Activated CD8-positive, alpha-beta memory T cell treated with anti-CD3 and anti-CD28 coated beads, Interleukin-2, amount 50 U/mL, for 48 hours (primary cell): ENCODE measurements at regions not wholly inside any gene's neighbourhood (a gene's known extent, or its start where the extent isn't known, plus 50 kb on each side); places are given as distances from the start of the nearest gene placed in this dataset.
"Not testable (repeated sequence)": the region's sequence is repeated elsewhere in the genome, so short reads cannot be mapped to it uniquely, and the experiment has no call there.

Source experiments
- DNase-seq: peaks from one replicate; pipeline ENCODE4 v3.0.0-alpha.2; 2020

DNA sequence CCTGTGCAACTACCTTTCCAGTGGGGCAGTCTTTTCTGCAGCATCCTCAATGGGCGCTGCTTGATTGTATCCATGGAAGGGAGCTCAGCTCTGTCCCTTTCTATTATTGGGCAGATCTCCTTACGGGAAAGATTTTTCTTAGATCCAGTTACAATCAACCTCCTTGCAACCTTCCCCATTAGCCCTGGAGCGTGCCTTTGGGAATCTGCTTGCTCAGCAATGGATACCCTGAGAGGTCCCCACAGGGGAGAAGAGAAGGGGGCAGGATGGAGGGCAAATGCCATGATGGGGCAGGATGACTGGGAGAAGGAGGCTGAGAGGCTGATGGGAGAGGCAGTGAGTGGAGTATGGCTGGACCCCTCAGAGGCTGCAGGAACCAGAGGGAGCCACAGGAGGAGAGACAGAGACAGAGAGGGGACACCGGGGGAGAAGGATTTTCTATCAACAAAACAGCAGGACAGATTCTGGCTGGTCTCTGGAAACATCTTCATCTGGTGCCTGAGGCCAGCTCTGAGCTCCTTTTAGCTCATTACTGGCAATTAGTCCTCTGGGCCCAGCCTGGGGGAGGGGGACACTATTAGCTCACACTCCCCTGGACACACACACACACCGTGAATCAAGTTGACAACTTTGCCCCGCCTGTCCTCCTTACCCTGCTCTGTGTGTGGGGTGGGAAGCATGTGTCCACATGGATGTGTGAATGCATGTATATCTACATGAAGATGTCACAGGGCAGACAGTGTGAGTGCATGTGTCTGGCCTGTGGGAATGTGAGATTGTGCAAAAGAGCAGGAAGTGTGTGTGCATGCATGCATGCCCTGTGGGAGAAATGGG is 80.8 kb upstream of the PAX2 start:
- no peak for DNase-seq

DNA sequence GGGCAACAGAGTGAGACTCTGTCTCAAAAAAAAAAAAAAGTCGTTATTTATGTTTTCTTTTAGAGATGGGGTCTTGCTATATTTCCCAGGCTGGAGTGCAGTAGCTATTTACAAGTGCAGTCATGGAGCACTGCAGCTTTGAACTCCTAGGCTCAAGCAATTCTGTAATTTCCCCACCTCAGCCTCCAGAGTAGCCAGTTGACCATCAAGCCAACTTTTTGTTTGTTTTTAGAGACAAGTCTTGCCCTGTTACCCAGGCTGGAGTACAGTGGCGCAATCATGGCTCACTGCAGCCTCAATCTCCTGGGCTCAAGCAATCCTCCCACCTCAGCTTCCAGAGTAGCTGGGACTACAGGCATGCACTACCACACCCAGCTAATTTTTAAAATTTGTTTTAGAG is 78.7 kb upstream of the PAX2 start:
- DNase-seq, result not testable (repeated sequence)

DNA sequence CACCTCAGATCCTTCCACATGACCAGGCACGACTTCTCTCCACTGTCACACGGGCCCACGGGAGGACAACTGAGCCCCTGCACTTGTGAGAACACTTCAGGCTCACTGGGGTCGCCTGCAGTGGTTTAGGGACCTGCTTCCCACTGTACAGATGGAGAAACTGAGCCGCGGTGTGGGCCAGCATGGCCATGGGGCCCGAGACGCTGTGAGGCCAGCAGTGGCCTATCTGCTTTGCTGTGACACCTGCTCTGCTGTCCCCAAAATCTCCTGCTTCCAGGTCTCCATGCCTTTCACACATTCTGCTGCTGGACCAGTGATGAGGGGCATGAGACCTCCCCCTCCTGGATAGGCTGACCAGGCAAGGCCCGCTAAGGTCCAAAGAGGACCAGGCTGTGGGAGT is 75.8 kb upstream of the PAX2 start:
- DNase-seq, result no peak

DNA sequence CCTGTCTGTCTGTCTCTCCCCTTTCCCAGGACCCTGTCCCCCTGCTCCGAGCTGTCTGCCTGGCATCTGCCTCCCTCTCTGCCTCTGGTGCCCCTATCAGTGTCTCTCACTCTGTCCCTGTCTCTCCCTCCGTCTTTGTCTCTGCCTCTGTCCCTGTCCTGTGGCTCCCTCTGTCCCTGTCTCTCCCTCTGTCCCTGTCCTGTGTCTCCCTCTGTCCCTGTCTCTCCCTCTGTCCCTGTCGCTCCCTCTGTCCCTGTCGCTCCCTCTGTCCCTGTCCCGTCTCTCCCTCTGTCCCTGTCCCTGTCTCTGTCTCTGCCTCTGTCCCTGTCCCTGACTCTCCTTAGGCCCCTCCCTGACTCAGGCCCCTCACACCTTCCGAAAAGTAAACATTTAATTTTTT is 75.0 kb upstream of the PAX2 start:
- no peak for DNase-seq

DNA sequence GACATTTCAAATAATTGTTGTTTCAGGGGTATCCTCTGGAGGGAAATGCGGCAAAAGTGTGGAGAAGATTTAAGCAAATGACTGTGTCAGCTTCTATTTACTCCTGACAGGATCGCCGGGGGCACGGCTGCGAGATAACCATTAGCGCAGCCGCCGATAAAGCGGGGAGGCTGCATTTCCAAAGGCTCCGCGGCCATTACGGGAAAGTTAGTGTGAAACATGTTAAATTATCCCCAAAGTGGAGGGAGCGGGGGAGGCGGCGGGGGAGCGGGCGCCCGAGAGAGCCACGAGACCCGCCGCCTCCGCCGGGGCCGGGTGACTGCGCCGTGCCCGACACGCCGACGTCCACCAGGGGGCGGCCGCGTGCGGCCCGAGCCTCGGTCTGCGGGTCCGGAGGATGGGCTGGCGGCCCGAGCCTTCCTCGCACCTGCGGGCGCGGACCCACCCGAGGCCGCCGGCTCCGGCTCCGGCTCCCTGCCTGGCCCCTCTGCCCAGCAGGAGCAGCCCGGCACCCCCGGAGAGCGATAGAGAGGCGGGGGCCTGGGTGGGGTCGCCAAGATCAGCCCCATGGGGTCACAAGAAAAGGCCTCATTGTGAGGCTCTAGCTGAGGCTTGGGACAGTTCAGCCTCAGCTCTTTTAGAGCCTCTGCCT is 74.4 kb upstream of the PAX2 start:
- peak; percentile 93 for DNase-seq

DNA sequence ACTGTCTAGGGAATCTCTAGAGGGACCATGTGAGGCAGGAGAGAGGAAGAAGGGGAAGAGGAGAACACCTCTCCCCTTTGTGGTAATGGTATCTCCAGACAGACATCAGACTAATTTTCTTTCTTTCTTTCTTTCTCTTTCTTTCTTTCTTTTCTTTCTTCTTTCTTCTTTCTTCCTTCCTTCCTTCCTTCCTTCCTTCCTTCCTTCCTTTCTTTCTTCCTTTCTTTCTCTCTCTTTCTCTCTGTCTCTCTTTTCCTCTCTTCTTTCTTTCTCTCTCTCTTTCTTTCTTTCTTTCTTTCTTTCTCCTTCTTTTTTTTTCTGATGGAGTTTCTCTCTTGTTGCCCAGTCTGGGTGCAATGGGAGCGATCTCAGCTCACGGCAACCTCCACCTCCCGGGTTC is 73.2 kb upstream of the PAX2 start:
- no peak for DNase-seq

DNA sequence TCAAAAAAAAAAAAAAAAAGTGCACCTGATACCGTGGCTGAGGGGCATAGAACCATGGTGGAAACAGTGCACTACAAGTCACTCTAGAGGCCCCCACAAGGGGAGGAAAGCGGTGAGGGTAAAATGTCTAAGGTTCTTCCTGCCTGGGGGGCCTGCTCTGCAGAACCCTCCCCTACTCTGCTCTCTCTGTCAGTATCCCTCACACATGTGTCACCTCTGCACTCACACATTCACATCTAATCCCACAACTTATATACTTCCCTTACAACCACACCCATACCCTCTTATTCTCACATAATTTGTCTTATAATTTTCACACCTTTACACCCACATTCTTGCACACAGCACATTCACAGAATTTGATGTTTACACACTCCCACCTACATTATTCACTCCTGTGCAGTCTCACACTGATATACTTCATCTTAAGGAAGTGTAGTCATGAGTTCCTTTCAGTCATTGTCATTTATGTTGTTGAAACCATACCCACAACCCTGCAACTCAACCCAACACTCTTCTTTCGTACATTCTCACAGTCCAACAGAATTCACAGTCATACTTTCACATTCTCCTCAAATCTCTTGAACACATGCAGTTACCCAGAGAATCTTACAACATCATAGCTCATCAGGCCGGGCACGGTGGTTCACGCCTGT is 68.0 kb upstream of the PAX2 start:
- no peak for DNase-seq

DNA sequence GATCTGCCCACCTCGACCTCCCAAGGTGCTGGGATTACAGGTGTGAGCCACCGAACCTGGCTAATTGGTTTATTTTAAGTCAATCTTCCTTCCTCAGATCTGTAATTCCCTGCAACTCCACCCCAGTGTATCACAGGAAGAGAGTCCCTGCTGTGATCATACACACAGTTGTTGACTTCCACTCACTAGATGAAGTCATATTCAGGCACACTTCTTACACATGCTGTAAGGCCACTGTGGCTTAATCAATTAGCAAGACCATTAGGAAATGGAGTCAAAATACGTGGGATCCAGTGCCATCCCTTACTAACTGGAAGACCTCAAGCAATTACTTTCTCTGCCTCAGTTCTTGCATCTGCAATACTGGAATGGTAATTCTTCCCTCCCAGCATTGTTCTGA is 66.1 kb upstream of the PAX2 start:
- no peak for DNase-seq

DNA sequence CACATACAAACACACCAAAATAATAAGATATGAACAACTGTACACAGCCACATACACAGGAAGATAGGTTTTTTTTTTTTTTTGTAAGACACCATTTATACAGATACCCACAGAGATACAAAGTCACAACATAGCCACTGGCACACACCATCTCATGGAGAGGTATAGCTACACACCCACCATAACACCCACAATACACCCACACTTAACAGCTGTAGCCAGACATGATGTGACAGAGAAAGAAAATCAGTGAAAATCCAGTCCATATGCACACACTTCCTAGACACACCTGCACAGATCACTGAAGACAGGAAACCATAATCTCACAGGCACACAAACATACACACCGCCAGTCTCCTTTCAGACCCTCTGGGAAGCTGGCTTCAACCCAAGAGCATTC is 62.4 kb upstream of the PAX2 start:
- no peak for DNase-seq

DNA sequence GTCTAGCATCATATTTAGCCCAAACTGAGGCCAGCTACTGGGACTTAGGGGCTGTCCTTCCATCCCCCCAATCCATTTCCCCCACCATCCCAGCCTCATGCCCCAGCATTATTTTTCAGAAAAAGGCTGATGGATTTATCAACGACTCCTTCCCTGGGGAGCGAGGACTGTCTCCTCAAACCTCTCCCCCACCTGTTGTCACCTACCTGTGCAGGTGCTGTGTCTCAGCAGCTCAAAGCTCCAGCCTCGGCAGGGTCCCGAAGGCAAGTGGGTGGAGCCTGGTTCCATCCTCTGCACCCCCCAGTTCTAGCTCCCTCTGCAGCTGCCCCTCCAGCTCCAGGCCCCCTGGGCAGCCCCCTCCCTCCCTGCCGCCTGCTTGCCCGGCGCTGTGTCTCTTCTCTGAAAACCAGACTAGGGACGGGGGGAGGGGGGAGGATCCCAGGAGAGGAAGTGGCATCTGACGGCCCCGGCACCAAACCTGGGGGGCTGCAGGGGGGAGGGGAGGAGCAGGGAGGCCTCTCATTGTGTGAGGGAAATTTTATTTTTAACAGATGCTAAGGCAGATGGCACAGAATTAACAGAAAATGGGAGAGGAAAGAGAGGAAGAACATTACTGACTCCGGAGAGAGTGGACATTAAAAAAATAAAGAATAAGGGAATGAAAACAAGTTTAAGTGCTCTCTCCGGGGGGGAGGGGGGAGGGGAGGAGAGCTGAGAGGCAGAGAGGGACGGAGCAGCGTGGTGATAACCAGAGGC is 61.7 kb upstream of the PAX2 start:
- DNase-seq, result no peak

DNA sequence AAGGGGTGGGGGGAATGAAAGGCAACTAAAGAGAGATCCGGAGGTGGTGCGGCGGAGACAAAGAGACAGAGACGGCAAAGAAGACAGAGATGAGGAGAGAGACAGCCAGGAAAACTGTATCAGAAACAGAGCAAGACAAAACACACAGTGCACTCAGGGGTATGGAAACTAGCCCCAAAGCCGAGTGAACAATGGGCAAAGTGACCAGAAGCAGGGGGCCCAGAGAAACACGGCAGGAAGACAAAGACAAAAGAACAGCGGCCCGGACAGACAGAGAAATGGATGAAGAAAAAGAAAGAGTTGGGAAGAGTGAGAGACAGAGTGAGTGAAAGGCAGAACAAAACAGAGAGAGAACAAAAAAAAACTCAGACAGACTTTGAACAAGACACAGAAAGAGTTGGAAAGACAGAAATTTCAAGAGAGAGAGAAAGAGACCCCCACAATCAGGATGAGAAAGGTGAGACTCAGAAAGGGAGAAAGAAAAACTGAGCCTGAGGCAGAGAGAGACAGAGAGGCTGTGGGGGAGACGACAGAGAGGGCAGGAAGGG is 60.6 kb upstream of the PAX2 start:
- no peak for DNase-seq

DNA sequence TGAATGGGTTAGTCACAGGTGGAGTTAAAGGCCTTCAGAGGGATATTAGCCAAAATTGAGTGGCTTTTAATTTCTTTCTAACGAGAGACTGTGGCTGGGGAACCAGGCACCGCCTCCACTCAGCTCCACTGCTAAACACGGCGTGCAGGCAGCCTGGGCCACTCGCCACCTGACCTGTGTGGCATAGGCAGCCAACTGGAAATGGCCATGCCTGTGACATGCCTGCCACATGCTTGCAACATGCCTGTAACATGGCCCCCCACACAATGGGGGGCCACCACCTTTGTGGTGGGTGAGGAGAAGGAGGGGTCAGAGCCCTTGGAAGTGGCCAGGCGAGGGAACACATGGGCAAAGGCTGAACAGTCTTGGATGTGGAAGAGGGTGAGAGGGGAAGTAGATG is 60.1 kb upstream of the PAX2 start:
- no peak for DNase-seq

DNA sequence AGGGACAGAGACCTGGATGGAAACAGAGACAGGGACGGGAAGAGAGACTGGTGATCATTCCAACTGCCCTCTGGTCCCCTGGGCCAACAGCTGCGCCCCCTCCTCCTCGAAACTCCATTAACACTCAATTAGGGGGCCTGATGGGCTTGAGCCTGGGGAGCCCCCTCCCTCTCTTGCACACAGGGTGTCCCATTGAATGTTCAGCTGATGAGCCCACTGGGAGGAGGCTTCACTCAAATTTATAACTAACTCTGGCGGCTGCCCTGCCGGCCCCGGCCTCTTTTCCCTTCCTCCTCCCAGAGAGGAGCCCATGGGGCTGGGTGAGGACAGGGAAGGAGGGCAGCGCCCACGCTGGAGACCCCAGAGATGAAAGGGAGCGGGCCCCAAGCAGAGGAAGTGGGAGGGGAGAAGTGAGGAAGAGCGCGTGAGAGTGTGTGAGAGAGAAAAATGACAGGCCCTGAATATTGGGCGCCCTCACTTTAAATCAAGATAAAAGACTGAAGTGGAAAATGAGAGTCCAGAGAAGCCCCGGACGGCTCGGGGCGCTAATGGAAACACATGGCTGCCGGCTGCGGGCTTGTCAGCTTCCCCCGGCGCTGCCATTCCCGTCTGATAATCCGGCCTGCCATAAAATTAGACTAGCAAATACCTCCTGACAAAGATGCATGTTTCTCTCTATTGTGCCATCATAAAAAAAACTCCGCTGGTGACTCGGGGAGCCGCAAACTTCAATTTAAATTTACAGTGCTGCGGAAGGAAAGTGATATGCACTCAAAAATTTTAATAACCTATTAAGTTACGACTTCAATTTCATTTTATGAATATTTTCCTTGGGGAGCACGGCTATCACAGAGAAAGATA is 58.0 kb upstream of the PAX2 start:
- no peak for DNase-seq

DNA sequence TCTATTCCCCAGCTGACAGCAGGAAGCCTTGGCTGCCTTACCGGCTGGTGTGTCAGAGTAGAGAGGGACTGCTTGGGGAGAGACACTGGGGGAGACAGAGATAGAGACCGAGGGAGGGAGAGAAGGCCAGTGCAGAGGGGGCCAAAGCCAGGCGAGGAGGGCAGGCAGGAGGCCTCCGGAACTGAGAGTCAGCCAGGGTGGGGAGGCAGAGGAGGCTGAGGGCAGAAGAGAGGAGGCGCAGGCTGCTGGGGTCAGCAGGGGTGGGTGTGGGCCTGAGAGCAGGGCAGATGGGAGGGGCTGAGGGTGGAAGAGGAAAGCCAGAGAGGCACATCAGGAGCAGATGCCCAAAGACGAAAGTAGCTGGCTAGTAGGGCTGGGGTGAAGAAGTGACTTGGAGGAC is 57.2 kb upstream of the PAX2 start:
- DNase-seq, result no peak

DNA sequence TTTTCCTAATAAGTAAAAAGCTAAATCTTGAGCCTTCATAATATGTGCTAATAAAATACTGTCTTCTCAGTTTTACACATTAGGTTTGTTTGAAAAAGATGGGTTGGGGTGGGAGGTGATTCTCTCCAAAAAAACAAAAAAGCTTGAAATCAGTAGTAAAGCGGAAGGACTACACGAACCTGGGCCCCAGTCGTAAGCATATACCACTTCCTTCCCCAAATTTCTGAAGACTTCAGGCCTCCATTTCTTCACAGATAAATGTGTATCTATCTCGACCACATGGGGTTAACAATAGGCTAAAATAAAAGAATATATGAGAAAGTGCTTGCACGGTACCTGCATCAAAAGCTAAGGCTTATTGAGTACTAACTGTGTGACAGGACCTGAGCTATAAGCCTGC is 51.6 kb upstream of the PAX2 start:
- DNase-seq, result no peak
